Activated gamma-delta T cell treated with anti-CD3 and anti-CD28 coated beads, Interleukin-2, amount 50 U/mL, for 16 hours (primary cell): ENCODE measurements at regions not wholly inside any gene's neighbourhood (a gene's known extent, or its start where the extent isn't known, plus 50 kb on each side); places are given as distances from the start of the nearest gene placed in this dataset.

Experiments
- DNase-seq: peaks from one replicate; pipeline ENCODE4 v3.0.0-alpha.2; 2020; ENCODE audit warnings: low read depth

DNA sequence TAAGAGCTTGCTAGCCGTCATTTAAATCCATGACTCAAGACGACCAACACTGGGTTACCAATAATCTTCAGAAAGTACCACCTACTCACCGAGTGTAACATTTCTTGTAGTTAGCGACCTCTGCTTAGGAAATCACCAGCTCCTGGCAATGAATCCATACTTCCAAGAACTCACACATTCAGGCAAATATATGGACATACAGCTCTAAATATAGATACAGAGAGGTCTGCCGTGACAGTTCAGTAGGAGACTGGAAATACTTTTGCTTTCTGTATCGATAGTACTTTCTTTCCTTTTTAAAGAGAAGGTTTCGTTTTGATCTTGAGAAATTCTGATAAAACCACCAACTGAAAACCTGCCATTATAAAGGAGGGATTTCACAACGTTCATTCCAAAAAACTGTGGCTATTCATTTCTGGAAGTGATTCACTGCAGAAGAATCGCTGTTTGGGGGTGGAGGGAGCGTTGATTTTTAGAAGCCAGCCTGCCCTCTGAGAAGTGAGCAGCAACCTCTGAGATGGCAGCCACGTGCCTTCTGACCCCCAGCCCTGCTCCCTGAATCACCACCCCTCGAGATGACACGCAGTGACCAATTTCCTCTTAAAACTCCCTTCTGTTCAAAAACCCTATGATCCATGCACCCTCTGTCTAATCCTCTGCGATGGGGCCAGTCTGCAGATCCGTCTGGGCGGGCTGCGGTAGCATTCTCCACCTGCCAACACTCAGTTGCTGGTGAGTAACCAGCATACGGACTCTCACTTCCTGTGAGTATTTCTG is 179.0 kb upstream of the KLF14 start:
- peak; percentile 73 for DNase-seq

DNA sequence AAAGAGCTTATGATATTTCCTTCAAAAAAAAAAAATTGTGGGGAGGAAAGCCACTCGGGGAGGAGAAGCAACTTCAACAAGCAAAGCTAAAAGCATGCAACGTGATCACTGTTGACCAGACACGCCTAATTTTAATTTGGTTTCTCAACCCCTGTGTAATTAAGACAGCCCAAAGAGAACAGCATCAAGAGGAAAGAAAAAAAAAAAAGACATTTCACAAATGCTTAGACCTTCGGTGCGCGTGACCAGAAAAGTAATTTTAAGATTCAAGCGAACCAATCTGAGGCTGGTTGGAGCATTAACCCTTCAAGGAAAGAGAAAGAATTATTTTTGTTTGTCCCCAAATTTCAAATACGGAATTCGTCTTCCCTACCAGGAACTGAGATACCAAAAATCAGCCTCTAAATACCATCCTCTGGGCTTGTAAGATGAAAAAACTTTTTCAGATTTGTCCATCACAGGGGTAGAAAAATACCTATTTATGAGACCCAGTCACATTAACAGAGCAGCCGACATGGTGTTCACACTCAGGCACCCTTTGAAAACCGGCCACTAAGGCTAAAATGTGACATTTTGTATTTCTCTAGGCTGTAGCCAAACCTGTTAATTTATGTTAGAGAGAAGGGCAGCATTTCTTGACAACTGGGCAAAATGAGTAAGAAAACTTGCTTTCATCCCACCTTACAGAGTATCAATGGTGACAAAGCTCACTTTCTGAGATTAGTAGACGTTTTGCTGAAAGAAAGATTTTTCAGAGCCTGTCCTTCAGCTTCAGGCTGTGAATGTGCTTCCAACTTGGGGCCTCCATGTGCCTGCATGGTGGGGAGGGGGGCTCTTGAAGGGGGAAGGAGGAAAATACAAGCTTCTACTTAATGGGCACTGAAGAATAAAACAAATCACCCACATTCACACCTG is 179.9 kb upstream of the KLF14 start:
- no peak for DNase-seq

- no peak for DNase-seq
Measured at GRCh38 chr7:130914554-130915294, 180.7 kb upstream of the KLF14 start.

- DNase-seq = no peak
Measured at GRCh38 chr7:130917669-130918128, 183.7 kb upstream of the KLF14 start.

DNA sequence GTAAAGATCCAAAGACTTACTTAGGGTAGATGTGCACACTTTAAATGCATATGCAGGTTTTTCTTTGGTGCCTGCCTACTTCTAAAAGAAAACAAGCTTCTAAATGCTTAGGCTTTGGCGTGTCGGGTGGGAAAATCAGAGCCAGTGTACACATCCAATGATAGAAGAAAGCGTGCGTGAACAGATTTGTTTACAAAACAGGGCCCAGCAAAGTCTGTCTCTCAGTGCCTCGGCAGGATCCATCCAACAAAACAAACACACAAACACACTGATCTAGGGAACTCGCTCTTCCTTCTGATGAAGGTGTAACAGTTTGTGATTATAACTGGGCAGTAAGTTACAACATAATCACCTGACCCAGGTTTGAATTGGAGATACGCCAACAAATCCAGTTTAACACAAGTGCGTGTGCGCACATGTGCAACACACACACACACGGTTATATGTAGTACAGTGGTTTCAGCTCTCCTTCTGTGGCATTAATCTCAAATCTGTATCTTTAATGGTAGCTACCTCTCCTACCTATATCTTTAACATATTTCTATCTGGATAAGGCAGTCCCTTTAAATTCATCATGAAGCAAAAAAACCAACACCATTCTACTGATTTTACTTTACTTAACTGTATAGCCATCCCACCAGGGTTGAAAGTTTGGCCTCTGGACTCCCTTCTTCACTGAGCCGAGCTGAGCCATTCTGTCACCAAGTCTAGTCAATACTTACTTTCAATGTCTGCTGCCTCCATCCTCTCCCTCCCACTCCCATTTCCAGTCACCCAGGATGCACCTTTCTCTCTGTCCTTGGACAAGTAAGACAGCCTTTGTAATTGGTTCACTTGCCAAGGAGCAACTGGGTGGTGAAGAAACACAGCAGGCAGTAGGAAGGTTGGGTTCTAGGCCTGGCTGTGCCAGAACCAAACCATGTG is 184.4 kb upstream of the KLF14 start:
- DNase-seq = no peak

DNA sequence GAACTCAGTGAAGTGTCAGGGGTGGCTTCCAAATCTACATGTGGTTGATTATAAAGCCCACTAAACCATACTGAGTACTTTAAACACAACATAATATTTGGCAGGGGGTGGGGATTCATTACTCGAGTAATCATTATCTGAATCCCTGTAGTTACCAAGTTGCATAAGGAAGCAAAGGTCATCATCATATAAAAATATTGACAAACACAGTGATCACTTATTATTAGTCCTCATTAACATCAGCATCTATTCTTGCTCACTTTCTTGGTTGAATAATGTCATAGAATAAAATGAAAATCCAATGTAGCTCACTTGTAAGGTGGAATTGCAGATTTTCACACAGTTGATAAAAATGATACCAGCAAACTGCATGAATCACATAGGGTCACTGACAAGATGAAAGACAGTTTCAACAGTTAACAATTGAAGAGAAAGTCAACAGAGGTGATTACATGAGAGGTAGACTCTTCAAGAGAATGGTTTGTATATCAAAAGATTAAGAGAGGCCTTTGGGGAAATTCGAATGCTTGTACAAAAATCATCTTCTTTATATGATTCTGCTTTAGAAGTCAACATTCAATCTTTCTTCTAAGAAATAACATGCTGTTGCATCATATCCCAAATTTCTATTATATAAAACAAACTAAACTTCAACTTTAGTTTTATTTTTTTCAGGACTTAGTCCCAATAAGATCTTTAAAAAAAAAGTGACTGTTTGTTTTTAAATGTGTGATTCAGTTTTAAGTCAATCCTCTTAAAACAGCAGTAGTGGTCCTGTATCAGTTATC is 185.5 kb upstream of the KLF14 start:
- DNase-seq = no peak

DNA sequence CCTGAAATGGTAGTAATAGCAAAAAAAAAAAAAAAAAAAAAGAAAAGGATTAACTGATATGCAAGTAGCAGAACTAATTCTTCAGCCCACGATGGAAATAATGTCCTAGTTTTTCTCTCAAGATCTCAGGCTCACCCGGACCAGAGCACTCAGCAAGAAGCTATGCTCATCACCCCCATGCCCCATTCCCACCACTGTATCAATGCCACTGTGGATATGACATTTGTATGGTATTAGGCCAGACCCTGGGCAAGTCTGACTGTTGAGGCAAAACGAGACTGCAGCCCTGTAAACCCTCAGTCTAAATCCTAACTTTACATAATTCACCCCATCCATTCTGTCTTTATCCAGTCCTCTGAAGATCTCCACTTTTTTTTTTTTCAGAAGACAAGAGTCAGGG is 186.1 kb upstream of the KLF14 start:
- DNase-seq = no peak

- DNase-seq = no peak
Measured at GRCh38 chr7:130921391-130922180, 187.6 kb upstream of the KLF14 start.

GRCh38 chr7:130922206-130923112 is 188.5 kb upstream of the KLF14 start:
- no peak for DNase-seq

DNA sequence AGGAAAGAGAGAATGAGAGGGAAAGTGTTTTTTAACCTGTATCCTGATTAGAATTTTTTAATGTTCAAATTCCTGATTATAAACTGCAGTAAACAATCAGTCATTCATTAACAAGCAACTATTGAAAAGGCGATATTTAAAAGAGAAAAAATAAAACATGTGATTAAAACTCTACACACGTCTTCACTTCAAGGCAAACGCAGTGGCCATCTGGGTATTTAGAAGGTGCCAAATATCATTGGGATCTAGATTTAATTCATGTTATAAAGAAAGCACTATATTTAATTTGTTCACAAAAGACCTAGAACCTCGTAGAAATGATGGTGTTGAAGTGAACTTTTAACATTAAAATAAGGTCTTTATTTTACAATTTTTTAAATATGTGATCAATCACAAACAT is 189.4 kb upstream of the KLF14 start:
- DNase-seq = no peak

- DNase-seq = no peak
Measured at GRCh38 chr7:130923930-130924329, 189.9 kb upstream of the KLF14 start.

GRCh38 chr7:130925136-130925794 is 191.3 kb upstream of the KLF14 start:
- DNase-seq = no peak

DNA sequence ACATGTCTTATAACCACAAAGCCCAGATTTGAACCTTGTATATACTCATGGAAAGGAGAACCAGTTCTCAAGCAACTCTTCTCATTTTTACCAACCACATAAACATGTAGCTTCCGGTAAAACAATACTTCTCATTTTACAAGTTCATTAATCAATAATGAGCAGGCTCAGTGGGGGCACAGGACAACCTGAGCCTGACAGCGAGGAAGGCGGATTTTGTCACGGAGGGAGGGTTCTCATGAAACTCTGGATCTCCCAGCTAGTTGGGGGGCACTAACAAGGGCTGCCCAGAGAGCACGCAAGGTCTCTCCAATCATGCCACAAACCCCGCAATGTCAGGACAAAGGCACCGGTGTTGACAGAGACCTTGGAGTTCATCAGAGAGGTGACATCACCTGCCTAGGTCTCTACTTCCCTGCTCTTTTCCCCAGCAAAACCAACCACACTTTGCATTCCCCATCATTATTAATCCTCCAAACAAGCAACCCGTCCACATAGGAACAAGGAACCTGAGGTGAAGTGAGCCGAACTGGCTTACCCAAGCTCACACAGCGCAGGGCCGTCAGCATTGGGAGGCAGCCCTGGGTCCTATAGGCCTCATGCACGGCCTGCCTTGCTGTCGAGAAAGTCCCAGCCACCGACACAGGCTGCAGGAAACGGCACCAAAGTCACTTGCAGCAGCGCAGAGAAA is 192.1 kb upstream of the KLF14 start:
- no peak for DNase-seq

DNA sequence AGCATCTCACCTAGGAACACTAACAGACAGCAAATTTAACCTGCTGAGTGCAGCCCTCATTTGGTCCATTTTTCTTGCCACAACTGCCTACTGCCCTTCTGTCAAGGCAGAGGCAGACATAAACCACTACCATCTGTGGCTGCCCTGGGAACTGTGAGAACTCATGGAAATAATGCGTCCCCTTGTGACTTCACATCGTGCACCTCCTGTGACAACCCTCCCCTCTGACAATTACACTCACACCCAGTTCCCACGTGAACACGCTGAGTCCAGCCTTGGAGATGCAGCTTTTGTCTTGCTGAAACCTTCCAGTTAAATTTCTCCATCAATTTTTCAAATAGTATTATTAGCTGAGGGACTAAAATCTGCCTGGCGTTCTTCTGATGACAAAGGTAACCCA is 193.1 kb upstream of the KLF14 start:
- DNase-seq = no peak

DNA sequence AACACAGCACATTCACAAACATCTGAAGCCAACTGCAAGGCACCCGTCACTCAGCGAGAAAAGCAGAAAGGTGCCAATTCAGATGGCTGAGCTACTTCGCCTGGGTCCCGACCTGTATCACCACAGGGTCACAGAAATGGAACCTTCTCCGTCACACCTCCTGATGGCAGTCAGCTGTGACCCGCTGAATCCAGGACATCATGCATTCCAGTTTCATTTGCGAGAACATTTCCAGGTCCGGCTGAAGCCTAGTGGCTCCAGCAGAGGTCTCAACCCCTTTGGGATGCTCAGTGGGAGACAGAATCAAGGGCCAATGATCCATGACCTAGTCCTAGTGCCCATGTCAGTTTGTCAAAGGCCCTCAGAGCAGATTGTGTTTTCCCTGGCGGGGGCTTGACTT is 193.6 kb upstream of the KLF14 start:
- no peak for DNase-seq

- no peak for DNase-seq
Measured at GRCh38 chr7:130929896-130930659, 196.1 kb upstream of the KLF14 start.

GRCh38 chr7:130930681-130931080 is 196.7 kb upstream of the KLF14 start:
- no peak for DNase-seq
